GM19351 (cell line): ENCODE measurements at regions not wholly inside any gene's neighbourhood (a gene's known extent, or its start where the extent isn't known, plus 50 kb on each side); places are given as distances from the start of the nearest gene placed in this dataset.

ENCODE experiments used
- ATAC-seq: cut with Tn5 transposase; IDR thresholded peaks from one replicate; pipeline ENCODE4 v1.9.1; 2021; ENCODE audit warnings: mild to moderate bottlenecking, moderate library complexity; ENCODE audit not compliant: unreplicated experiment

DNA sequence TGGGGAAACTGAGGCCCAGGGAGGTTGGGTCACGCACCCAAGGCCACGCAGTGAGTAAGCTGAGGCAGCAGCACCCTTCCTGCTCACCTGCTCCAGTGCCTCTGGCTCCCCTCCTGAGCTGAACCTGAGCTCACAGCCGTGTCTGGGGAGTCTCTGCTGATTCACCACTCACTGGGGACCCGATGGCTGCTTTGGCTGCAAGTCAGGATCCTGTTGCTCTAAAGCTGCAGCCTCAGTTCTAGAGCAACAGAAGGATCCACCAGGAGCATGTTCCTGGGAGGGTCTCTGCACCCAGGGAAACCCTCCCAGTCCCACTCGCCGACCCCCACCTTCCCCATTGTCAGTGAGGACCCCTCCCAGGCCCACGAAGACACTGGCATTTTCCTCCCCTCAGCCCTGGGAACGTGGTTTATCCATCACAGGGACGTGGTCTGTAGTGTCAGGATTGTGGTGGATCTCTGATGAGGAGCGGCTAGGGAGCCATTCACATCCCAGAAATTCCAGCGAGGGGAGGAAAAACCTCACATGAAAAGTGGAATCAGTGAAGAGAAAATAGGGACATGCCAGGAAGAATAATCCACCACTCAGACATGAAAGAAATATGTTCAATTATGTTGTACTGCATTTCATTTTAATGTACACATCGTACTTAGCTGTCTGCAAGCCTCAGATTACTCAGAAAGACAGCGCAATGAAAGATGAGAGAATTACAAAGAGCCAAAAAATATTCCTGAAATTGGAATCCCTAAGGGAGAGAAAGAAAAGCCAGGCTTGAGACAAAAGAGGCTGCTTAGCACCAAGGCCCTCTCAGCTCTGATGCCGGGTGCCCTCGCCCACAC, 447.2 kb downstream of the MATN1 start:
- ATAC-seq = no peak

GRCh38 chr1:30274976-30275621, 448.3 kb downstream of the MATN1 start:
- ATAC-seq = no peak

- ATAC-seq = no peak
Observed at GRCh38 chr1:30274173-30274970, 449.0 kb downstream of the MATN1 start.

DNA sequence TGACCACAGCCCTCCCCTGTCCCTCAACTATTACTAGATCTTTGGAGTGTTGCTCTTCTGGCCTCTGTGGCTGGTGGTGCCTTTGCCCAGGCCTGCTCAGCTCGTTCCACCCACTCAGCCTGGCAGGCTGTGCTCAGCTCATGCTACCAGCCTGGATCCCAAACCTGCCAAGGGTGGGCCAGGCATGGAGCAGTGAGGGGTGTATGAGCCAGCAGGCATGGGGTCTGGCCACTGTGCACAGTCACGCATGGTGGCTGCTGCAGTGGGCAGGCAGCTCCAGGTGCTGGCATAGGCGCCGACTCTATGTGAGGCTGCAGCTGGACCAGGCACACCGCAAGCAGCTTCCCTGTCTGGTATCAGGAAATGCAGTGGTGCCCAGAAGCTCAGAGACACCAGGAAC, 449.9 kb downstream of the MATN1 start:
- no peak for ATAC-seq

GRCh38 chr1:30273021-30273325, 450.4 kb downstream of the MATN1 start:
- ATAC-seq = no peak

GRCh38 chr1:30272277-30273020, 450.9 kb downstream of the MATN1 start:
- no peak for ATAC-seq

GRCh38 chr1:30271401-30272276, 451.7 kb downstream of the MATN1 start:
- ATAC-seq = no peak

- ATAC-seq = no peak
Observed at GRCh38 chr1:30270461-30270860, 452.9 kb downstream of the MATN1 start.

GRCh38 chr1:30268923-30269666, 454.3 kb downstream of the MATN1 start:
- no peak for ATAC-seq

DNA sequence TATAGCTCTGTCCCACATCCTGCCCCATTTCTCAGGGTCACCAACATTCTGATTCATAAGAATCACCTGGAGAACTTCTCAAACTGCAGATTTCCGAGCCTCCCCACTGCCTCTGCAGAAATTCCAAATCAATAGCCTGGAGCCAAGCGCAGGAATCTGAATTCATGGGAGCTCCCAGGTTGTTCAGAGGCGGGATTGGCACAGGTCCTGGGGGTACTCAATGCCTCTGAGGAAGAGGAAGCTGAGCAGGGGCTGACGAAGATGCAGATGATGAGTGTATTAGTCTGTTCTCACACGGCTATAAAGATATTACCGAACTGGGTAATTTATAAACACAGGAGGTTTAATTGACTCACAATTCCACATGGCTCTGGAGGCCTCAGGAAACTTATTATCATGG, 455.5 kb downstream of the MATN1 start:
- ATAC-seq = no peak

GRCh38 chr1:30267046-30267445, 456.3 kb downstream of the MATN1 start:
- no peak for ATAC-seq

- no peak for ATAC-seq
Observed at GRCh38 chr1:30265127-30266070, 458.0 kb downstream of the MATN1 start.

GRCh38 chr1:30264672-30265025, 458.7 kb downstream of the MATN1 start:
- no peak for ATAC-seq

- ATAC-seq = no peak
Observed at GRCh38 chr1:30263888-30264671, 459.3 kb downstream of the MATN1 start.

DNA sequence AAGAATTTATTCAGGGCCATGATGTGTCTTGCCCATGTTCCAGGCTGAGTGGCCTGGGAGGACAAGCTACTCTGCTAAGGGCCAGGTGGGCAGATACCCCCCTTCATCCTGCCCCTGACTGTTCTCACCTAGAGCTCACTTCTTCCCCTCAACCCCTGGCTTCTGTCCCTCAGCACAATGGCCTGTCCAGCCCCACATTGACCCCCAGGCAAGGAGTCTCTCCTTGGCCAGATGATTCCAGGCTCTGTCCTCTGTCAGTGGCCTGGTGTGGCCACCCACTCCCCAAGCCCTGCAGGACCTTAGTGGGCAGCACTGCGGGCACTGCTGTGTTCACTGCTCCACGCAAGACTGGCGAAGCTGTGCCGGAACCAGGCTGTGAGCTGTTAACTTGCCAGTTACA, 460.0 kb downstream of the MATN1 start:
- ATAC-seq = no peak

DNA sequence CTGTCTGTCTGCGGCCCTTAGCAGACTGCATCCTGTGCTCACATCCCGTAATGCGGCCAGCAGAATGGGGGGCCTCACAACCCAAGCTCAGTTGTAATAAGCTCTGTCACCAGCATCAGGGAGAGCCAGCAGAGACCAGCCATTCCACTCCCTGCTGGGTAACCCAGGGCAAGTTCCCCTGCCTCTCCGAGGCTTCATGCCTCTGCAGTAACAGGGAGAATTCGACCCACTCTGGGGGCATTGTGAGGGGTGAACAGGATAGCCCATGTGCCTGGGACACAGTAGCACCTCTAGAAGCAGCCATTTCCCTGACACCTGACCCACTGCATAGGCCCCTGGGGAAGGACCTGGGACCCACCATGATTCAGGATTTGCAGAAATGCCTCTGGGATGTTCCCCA, 461.2 kb downstream of the MATN1 start:
- ATAC-seq = no peak

- ATAC-seq = no peak
Observed at GRCh38 chr1:30260318-30260717, 463.1 kb downstream of the MATN1 start.

GRCh38 chr1:30259631-30260030, 463.8 kb downstream of the MATN1 start:
- no peak for ATAC-seq
